Esophagus squamous epithelium (tissue), 4 donors: ENCODE measurements at regions not wholly inside any gene's neighbourhood (a gene's known extent, or its start where the extent isn't known, plus 50 kb on each side); places are given as distances from the start of the nearest gene placed in this dataset.

Experiments used
- POLR2A ChIP-seq, 4 donors: fragments of 450-650 bp; IDR thresholded peaks; one replicate each; pipeline ENCODE4 v1.6.1; 2017; ENCODE audit warnings: antibody characterized with exemption in 4 of 4, mild to moderate bottlenecking in 4 of 4, moderate library complexity in 3 of 4
- TF ChIP-seq, protein P1 (sequence below), 6 experiments: fragments of 450-650 bp in 4 of 6; fragments of 200-600 bp in 2 of 6; sonication (generic) in 2 of 6; IDR thresholded peaks; one replicate each; pipeline ENCODE4 v1.5.1; 2016 to 2019; ENCODE audit warnings: antibody characterized with exemption in 6 of 6, mild to moderate bottlenecking in 4 of 6, moderate library complexity in 4 of 6

- TF ChIP-seq, protein P1, sequence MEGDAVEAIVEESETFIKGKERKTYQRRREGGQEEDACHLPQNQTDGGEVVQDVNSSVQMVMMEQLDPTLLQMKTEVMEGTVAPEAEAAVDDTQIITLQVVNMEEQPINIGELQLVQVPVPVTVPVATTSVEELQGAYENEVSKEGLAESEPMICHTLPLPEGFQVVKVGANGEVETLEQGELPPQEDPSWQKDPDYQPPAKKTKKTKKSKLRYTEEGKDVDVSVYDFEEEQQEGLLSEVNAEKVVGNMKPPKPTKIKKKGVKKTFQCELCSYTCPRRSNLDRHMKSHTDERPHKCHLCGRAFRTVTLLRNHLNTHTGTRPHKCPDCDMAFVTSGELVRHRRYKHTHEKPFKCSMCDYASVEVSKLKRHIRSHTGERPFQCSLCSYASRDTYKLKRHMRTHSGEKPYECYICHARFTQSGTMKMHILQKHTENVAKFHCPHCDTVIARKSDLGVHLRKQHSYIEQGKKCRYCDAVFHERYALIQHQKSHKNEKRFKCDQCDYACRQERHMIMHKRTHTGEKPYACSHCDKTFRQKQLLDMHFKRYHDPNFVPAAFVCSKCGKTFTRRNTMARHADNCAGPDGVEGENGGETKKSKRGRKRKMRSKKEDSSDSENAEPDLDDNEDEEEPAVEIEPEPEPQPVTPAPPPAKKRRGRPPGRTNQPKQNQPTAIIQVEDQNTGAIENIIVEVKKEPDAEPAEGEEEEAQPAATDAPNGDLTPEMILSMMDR (IDR thresholded peaks at IDR 0.05): no peak
- TF ChIP-seq POLR2A (IDR thresholded peaks at IDR 0.05): no peak
Observed at GRCh38 chr12:18798535-18799361, 60.8 kb downstream of the CAPZA3 start.
